CD4-positive, alpha-beta T cell treated with Interleukin-21 for 1 hour (primary cell): ENCODE measurements at regions not wholly inside any gene's neighbourhood (a gene's known extent, or its start where the extent isn't known, plus 50 kb on each side); places are given as distances from the start of the nearest gene placed in this dataset.

Source experiments
- DNase-seq: peaks from one replicate; pipeline ENCODE4 v3.0.0-alpha.2; 2020

DNA sequence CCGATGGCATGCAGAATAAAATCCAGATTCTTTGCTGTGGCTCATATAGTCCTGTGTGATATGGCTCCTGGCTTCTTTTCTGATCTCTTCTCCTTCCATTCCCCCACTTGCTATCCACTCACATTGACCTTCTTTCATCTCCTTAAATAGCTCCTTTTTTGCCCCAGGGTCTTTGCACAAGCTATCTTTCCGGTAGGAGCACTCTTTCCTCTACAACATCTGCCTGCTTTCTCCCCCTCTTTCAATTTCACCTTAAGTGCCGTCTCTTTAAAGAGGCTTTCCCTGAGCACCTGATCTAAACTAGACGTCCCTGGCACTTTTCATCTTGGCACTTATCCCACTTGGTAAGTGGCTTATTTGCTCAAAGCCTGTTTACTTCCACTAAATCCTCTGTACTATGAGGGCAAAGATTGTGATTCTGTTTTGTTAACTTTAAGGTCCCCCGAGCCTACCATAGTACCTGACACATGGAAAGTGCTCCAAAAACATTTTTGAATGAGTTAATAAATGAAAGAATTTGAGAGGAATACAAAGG lies 323.3 kb upstream of the TLE3 start:
- no peak for DNase-seq

DNA sequence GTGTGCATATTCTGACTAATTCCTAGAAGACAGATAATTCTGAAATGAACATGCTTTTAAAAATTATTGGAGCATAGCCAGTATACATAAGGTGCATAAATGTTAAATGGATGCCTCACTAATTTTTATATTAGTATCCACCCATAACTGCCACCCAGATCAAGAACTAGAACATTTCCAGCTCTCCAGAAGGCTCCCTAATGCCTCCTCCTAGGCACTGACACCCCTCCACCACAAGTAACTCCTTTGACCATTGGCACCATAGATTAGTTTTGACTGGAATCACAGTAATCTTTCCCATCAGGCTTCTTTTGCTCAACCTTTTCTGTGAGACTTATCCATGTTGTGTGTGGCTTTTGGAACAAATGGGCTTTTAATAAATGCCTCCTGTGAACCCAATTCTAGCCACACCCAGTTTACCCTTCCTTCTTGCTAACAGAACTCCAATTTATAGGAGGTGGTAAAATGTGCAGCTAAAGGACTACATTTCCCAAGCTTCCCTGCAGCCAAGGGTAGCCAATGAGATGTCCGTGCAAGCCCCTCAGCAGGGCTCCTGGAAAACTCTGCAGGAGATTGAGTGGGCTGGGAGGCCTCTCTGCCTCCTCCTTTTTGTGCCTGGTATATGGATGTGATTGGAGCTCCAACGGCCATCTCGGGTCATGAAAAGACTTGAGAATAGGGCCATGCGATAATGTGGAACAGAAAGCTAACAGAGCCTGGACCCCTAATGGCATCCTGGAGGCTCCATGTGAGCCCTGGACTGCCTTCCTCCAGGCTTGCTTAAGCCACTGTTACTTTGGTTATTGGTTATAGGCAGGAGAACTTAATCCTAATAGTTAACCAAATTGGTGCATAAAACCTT lies 322.6 kb upstream of the TLE3 start:
- no peak for DNase-seq

DNA sequence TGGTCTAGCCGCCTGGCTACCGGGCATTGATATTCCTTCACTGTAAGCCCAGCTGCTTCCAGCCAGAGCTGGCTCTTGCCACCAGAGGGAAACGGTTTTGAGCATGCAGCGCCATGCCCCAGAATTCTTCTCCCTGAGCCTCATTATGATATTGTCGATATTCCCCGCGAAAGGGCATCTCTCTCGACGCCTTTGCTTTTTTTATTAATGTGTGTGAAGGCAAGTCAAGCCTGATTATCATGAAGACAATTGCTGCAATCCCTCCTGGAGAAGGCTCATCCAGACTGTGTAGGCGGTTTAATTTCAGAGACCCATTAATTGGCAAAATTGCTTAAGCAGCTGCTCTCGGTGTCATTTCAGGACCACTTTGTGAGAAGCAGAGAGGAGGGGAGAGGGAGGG lies 321.2 kb upstream of the TLE3 start:
- DNase-seq: no peak

DNA sequence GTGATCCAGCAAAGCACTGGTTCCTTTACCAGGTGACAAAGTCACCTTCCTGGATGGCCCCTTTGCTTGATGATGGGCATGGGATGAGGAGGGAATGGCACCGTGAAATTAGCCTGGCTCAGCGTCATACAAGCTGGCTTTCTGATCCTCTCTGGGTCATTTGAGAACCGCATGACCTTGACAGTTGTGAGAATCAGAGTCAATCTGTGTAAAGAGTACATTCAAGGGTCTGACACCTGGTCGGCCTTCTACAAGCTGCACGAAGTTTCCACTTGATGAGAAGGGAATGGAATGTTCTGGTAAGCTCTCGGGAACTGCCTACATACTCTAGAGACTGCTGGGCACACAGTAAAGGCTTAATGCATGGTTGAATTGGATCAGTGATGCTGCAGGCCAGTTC lies 319.8 kb upstream of the TLE3 start:
- no peak for DNase-seq

DNA sequence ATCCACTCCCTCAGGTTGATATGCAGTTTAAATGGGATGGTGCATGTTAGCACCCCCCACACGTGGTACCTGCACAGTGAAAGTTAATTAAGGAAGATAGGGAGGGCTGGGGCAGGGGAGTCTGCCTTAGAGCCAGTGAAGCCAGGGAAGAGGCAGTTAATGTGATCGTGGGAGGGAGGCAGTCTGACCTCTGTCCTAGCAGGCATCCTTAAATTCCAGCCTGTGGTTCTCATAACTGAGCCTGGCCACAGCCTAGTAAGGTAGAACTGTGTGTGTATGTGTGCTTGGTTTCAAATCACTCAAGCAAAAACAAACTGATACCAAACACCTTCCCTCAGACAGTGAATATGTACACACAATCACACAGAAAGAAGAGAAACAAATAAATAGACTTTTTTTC lies 319.1 kb upstream of the TLE3 start:
- no peak for DNase-seq

DNA sequence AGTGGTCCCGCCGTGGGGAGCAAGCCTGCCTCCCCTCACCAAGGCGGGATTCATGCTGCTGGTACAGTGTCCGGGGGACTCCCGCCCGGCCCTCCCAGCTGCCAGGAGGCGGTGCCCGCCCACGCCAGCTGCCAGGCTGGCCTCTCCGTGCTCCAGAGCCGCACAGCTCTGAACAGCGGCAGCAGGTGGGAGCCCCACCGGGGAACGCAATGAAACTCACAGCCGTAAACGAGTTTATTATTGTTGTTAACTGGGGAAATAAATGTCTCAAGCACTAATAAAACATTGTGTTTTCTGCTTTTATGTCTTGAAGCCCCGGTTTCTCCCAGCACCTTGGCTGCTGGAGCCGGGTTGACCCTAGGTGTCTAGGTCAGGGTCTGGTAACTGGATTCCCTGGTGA lies 317.7 kb upstream of the TLE3 start:
- DNase-seq: no peak

DNA sequence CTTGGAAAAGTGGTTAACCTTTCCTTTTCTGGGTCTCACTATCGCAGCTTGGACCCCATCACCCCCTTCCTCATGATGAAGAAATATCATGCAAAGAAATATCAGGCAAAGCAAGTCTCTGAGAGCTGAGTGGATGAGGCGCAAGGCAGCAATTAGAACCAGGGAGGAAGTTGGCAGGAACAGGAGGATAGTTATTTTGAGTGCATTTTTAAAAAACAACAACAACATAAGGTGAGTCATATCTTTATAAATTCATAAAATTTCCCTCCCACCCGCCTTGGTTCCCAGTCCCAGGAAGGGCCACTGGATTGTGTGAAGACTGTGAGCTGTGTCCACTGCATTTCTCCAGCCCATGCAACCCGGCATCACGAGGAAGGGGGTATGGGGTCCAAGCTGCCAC lies 316.9 kb upstream of the TLE3 start:
- no peak for DNase-seq

DNA sequence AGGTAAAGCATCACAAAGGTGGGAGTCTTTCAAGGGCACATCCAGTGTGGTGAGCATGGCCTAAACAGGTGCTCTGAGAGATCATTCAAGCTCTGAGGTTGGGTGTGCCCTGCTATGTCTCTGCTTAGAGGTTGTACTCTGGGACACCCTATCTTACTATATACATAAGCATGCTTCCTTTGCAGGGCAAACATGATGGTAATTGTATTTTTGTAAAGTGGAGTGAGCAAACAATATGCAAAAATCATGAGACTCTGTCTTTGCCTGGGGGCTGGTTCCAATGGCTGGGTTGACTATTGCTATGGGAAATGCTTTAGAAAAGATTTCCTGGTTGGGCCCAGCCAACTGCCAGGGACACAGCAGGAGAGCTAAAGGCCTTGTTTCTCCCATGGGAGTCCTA lies 315.1 kb upstream of the TLE3 start:
- no peak for DNase-seq

DNA sequence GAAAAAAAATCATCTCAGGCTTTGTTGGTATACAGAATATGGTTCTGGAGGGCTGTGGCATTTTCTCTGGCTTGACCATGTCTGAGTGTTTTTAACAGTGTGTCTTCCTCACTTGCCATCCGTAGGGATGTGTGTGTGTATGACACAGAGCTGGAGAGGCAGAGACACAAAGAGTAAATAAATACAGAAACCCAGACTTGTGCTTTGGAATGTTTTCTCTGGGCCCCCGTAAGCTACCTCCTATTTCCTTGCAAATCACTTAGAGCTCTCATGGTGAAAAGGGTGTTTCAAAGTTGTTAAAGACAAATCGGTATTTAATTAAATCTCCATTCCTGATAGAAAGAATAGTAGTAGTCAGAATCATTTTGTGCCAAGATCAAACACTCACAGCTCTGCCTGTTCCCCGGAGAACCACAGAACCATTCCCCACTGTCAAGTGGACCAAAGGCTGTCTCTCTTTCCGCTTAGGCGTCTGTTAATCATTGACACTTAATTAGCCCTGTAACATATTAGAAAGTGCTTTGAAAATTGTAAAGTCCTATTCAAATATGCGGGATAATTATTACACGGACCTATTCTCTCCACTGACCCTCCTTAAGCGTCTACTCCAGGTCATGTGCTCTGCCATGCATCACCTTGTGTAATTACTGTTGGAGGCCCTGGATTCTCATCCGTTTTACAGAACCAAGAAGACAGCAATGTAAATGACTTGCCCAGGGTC lies 313.6 kb upstream of the TLE3 start:
- DNase-seq: no peak

DNA sequence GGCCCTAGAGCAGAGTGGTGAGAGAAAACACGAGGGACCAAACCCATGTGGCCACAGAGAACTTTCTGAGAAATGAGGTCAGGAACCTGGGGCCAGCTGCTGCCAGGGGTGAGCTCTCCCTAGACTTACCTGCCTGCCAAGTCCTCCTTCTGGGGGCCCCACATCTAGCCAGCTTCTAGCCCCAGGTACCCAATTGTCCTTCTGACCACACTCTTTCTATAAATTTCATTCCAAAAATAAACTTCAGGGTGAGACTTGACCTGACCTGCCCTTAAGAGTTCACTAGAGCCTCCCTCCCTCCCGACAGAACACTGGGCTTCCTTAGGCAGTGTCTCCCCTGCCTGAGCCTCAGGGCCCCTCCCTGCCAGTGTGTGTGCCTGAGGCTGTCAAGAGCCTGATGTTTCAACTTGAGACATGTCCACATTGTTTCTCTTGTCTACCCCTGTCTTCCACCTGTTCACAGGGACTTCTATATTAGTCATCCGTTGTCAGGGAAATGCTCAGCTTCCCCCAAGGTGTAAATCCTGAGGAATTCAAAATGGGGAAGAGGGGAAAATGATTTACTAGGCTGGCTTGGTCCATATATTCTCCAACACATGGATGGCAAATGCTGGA lies 312.8 kb upstream of the TLE3 start:
- no peak for DNase-seq

DNA sequence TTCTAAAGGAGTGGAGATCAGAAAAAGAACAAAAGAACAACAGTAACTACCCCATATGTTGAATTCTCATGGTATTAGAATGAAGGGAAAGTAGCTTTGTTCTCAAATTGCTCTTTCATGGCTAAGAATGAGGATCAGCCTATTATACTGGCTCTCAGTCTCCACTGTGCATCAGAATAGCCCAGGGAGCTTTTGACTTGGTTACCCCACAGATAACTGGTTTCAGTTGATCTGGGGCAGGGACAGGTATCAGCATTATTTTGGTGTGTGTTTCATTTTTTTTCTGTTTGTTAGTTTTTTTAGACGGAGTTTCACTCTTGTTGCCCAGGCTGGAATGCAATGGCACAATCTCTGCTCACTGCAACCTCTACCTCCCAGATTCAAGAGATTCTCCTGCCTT lies 311.7 kb upstream of the TLE3 start:
- no peak for DNase-seq

DNA sequence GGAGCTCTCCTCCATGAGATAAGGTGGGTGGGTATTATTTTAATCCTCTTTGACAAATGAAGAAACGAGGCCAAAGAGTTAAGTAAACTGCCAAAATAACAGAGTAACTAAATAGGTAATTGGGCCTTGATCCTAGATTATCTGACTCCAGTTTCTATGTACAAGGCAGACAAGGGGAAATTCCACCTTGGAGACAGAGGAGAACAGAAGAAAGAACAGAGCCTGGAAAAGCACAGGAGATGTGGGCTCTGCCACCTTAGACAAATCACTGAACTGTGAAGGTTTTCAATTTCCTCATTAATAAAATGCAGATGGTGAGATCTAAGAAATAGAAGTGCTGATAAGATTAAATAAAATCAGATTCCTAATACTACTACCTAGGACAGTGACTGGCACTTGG lies 310.2 kb upstream of the TLE3 start:
- no peak for DNase-seq

DNA sequence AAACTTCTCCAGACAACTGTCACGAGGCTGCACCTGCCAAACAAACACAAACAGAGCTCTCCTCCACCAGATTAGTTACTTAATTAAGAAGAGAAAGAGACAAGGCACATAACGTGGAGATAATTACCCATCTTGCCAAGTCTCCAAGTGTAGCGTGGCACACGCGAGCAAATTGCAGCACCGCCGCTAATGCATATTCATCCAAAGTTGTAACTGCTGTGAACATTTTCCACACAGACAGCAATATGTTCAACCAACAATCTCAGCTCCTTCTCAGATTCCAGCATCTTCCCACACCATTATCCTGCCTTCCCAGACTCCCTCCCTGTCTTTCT lies 309.6 kb upstream of the TLE3 start:
- no peak for DNase-seq

DNA sequence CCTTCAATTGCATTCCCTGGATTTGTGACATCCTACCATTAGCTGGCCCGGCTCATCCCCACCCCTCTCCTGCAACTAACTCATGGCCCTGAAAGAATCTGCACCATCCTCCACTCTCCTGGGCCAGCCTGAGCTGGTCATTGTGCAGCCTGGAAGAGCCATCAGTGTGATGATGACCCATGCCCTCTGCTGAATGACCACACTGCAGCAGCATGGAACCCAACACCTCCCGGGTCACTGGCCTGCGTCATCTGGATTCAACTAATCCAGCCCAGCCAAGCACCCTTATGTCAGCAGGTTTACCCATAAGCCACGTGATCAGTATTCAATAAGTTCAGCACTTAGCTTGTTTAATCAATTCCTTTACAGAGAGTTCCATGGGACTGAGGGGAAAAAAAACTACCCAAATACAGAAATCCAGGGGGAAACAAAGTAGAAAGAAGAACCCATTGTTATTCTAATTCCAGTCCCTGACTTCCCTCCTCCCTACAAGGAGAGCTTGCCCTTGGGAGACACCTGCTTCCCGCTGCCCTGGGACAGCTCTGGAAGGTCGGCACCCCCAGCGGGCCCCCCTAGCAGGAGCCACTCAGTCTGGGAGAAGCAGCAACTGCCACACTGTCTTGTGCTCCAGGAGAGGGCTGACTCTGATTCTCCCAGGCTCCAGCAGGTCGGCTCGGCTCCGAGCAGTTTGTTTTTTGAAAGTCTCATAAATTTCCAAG lies 309.1 kb upstream of the TLE3 start:
- DNase-seq: no peak

DNA sequence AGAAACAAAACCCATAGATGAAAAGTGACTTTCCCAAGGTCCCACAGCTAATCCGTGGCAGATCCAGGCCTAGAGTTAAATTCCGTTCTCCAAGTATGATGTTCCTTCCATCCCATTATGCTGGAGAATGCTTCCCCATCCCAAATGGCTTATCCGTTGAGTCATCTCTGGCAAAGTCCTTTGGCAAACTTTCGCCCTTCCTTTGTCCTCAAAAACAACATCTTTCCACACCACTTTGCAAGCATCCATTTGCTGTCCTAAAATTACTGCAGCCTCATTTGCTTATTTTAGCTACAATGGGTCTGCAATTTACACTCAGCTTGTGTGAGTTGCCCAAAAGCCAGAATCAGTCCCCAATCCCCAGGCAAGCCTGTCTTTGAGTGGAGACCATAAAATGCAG lies 304.0 kb upstream of the TLE3 start:
- DNase-seq: no peak

DNA sequence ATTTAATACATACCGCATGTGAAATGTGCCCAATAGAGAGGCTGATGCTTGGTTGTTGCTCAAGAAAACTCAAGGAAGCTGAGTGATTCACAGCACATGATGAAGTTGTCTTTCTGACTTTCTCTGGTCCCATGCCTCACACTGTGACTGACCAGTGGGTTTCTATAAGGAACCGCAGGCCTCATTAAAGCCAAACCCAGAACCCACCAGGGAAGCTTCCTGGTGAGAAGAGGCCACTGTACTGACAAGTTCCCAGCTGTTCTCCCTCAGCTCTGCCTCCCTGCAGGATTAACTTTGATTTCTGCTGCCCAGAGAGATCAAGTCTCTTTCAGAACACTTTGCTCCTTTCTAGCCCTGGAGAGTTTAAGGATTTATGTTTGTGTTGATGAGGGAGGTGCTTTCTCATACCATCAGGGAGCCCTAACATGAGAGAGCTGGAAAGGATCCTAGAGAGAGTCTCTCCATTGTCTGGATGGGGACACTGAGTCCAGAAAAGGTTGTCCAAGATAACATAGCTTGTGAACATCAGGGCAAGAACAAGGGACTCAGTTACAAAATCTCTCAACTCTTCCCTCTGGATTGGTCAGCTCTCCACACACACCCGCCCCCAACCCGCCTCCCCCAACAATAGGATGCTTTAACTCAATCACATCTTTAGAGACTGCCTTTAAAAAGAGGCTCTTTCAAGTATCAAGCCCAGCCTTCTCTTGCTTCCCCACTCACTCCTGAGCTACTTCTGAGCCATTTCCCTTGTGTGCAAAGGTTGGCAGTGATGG lies 303.2 kb upstream of the TLE3 start:
- DNase-seq: no peak

DNA sequence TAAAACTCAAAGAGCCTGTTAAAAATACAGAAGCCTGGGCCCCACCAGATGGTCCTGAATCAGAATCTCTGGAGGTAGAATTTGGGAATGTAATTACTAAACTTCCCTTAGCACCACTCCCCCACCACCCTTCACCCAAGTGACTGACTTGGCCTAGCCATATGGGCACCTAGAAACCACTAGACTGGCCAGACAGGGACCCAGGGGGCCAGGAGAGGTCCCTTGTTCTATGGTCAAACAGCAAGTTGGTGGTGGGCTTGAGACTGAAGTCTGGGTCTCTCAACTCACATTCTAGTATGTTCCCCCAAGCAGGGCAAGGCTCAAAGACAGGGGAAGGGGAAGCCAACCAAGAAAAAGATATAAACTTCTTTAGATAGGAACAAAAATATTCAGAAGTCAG lies 301.5 kb upstream of the TLE3 start:
- no peak for DNase-seq

DNA sequence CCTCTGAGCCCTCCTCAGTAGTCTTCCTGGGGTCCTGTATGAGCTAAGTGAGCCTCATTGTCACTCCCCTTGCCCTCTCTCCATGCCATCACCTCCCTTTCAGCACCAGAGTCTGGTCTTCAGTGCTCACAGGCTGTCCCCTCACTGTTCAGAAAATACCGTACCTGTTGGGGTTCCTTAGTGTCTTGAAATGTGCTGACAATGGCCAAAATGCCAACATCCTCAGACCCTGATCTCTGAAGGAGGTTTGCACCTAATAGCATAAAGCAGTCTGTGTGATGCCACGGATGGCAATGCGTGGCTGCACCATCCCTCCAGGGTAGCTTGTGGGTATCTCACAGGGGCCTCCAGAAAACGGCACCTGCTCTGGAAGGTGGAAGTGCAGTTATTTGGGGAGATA lies 301.0 kb upstream of the TLE3 start:
- no peak for DNase-seq

DNA sequence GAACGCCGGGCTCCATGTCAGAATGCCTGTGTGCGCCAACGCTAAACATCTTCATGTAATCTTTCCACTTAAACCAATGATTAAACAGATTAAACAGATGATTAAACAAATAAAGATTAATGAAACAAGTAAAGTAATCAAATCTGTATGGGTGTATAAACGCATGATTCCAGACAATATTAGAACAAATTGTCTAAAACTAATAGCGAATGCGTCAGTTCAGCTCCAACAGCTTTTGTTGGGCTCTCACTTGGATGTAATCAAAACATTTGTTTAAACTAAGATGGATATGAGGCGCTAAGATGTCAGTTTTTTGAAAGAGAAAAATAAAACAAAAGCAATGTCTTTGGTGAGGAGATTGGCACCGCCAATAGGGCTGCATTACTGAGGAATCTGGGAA lies 299.1 kb upstream of the TLE3 start:
- DNase-seq: no peak

DNA sequence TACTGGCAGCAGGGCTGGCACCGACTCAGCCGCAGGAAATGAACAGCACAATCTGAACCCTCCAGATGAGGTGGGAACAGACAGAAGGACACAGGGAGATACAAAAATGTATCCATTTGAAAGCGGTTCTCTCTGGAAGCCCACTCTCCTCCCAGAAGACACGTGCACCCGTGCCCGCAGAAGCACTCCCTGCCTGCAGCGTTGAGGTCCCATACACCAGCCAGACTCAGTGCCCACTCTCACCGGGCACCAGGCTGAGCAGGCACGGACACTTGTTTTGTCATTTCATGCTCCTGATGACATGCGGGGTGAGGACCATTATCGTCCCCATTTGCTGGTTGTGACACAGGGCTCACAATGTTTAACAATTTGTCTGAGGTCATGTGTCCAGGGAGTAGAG lies 297.4 kb upstream of the TLE3 start:
- no peak for DNase-seq

DNA sequence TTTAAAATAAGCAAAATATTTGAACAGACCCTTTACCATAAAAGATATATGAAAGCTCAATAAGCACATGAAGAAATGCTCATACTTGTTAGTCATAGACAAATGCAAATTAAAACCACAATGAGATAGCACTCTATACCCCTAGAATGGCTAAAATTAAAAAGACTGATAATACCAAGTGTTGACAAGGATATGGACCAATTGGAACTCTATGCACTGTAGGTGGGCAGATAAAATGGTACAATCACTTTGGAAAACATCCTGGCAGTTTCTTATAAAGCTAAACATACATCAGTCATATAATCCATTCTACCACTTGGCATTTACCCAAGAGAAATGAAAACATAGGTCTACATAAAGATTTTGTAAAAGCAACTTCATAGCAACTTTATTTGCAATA lies 293.0 kb upstream of the TLE3 start:
- DNase-seq: no peak

DNA sequence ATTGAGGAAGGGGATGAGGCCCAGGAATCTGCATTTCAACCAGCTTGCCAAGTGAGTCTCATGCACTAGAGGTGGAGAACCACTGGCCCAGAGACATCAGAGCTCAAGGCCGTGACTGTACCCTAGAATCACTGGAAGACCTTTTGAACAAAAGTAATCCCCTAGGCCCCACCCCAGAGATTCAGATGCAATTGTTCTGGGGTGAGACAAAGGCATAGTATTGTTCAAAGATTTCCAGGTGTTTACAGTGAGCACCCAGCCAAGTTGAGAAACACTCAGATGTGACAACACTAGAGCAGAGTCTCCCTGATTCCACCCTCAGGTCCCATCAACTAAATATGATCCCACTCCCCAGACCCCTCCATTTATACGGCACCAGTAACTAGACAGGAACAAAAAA lies 290.3 kb upstream of the TLE3 start:
- DNase-seq: no peak

DNA sequence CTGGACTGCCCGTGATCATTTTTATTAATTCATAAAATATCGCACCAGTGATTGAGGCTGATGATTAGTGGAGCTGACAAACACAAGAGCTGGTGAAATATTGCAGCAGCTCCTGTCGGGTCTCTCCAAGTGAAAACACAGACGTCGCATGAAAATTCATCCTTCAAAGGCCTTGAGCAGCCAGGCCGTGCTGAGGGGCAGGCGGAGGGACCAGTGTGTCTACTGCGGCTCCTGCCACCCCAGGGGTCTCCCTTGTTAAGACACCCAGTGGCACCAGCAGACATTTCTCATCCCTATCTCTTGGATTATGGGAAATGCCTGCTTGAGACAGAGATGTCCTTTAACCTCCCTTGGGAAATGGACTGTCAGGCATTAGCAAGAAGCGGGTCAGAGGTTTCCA lies 289.4 kb upstream of the TLE3 start:
- DNase-seq: no peak
